NCI-H526 (cell line): ENCODE measurements at regions not wholly inside any gene's neighbourhood (a gene's known extent, or its start where the extent isn't known, plus 50 kb on each side); places are given as distances from the start of the nearest gene placed in this dataset.

Experiments
- DNase-seq, 2 experiments: peaks; one replicate each; lab custom pipeline; 2025; lab: John Stamatoyannopoulos, UW

DNA sequence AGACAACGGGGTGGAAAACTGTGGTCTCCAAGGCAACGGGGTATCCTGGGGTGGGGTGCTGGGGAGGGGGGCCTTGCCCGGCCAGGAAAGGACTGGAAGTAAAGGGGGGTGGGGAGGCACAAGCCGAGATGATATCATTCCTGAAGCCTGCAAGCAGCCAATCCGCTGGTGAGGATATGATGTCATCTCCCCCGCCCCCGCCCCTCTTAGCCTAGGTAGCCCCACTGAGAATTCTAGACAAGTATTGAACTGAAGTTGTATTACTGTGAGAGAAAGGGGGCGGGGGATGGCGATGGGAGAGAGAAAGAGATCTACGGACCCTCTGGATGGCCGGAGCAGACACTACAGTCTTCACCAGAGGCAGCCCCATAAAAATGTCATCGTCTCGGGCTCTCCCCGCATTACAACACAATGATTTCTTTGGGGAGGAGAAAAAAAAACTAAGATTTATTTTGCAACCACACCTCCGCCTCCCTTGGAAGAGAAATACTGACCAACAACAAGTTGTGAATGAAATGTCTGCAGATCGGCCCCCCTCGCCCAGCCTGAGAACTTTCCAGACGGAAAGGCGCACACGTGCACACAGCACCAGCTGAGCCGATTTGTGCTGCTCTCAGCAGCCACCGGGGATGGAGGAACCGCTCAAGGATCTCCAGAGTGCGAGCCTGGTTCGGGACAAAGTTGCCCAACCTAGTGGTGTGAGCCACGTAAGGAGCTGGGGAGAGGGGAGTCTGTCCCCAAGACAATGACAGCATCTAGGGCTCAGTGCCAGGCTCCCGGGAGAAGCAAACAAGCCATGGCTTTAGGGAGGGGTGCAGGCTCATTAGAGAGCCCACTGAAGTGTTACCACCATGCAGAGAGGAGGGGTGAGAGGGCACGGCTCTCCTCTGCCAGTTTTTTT is 222.1 kb downstream of the SOX9 start:
- no peak for DNase-seq

DNA sequence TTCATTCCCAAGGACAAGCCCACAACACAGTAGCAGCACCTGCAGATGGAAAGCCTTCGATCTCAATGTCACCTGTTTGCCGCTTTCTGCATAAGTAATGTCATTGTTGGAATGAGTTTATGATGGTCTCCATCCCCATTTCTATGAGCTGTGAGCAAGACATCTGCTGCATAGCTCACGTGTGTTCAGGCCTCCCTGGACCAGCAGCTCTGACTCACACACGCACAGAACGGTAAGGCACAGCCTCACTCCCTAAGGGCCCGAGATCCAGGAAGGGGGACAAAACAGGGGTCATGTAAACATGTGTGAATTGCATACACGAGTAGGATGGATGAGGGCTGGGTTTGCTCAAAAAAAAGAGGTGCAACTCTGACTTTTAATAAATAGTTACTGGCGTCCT is 223.1 kb downstream of the SOX9 start:
- no peak for DNase-seq

DNA sequence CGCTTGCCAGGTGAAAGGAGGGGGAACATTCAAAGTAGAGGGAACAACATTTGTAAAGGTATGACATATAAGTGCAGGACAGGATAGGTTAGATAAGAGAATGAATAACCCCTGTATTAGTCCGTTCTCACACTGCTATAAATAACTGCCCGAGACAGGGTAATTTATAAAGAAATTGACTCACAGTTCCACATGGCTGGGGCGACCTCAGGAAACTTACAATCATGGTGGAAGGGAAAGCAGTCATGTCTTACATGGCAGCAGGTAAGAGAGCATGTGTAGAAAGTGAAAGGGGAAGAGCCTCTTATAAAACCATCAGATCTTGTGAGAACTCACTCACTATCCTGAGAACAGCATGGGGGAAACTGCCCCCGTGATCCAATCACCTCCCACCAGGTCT is 223.8 kb downstream of the SOX9 start:
- DNase-seq = no peak

- no peak for DNase-seq
Measured at GRCh38 chr17:72345088-72345487, 224.3 kb downstream of the SOX9 start.

DNA sequence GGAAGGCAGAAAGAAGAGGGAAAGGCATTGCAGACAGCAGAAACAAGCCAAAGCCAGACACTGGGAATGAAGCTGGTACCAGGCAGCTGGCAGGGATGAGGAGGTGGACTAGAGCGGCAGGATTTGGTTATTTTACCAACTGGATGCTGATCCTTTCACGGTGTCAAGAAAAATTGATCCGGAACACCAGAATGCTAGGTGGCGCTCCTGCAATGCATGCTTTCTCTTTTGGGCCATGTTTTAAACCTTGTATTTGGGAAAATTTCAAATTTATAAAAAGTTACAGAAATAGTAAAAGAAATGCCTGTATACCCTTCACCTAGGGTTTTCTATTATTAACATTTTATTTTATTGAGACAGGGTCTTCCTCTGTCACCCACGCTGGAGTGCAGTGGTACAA is 224.7 kb downstream of the SOX9 start:
- DNase-seq = no peak

DNA sequence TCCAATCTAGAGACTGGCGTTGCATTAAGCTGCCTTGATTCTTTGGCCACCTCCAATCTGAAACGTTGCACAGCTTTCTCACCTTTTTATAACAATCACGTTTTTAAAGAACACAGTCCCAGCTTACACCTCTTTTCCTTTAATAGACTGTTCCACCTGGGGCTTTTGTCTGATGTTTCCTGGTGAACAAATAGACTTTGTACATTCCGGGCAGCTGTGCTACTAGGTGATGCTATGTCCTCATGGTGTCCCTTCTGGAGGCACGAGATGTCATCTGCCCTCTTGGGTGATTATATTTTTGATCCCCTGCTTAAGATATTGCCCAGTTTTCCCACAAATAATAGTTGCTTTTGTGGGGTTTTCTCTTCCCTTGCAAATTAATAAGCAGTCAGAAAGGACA is 225.5 kb downstream of the SOX9 start:
- DNase-seq = peak in 1 of 2 experiments; percentile 22

DNA sequence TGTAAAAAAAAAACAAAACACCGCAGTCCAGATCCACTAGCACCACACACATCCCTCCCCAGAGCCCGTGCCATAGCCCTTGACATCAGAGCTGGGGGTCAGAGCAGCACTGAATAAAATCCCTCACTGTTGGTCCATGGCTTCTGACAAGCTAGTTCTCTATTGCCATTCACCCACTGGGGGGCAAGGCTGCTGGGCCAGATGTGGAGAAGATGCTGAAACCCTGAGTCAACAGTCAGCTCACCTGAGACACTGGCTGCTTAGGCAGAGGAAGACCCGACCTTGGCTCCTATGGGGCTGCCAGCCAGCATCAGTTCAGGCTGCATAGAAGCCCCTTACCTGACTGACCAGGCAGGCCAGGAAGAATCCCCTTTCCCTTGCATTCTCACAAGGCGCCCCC is 228.2 kb downstream of the SOX9 start:
- DNase-seq = peak in 1 of 2 experiments; percentile 54

GRCh38 chr17:72349491-72349995 is 228.7 kb downstream of the SOX9 start:
- DNase-seq = peak; percentile 53 to 71

- DNase-seq = no peak
Measured at GRCh38 chr17:72350073-72350472, 229.3 kb downstream of the SOX9 start.

GRCh38 chr17:72351365-72351764 is 230.5 kb downstream of the SOX9 start:
- no peak for DNase-seq

DNA sequence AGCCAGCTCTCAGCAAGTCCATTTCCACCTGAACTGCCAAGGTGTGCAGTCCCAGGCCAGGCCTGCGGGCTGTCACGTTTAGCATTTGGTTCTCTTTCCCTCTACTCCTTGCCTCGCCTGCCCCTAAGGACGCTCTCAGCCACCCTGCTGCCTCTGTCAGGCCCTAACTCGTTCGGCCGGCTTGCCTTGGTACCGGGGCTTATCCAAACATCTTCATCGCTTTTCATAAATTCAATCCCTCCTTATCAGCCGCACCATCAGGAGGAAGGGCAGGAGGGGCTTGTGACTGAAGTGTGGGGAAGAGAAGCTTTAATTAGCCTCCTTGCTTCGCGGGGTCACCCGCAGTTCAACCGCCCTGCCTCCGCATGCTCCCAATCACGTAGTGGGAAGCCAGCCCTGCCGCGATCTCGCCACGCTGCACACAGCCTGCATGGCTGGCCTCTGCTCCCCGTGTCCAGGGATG is 231.1 kb downstream of the SOX9 start:
- peak; percentile 61 to 85 for DNase-seq

- peak; percentile 72 to 76 for DNase-seq
Measured at GRCh38 chr17:72353502-72353901, 232.7 kb downstream of the SOX9 start.

DNA sequence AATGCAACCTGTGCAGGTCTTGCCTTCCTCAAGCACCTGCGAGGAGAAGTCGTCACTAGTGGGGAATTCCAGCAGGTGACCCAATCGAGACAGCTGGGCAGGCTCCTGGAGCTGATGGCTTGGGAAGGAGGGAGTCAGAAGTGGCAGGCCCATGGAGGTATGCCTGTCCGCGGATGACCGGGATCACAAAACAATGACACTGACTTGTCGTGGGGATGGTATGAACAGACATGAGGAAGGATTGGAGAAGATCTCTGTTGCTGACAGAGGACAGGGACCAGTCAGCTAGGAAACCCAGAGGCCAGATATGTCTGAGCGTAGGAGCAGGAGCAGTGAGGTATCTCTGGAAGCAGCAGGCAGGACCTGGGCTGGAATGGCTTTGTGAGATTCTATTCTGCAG is 233.3 kb downstream of the SOX9 start:
- peak; percentile 36 to 60 for DNase-seq

GRCh38 chr17:72357764-72358365 is 237.0 kb downstream of the SOX9 start:
- no peak for DNase-seq

GRCh38 chr17:72358465-72358864 is 237.6 kb downstream of the SOX9 start:
- no peak for DNase-seq

DNA sequence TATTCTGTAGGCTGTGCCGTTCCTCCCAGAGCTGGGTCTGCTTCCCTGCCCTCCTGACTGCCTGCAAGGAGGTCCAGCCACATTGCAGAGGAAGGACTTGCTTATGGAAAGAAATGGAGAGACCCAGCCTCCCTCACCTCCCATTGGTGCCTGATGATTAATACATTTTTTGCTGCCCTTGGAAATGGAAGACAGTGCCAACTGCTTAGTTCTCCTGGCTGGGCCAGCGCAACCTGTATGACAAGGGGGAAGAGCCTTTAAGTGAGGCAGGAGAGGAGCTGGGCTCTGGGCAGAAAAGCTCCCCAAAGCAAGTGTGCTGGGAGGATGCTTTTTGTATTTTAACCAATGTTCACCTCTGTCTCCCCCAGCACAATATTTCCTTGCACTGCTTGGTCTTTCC is 238.5 kb downstream of the SOX9 start:
- DNase-seq = no peak

- no peak for DNase-seq
Measured at GRCh38 chr17:72359811-72360210, 239.0 kb downstream of the SOX9 start.

GRCh38 chr17:72360386-72360940 is 239.6 kb downstream of the SOX9 start:
- no peak for DNase-seq

DNA sequence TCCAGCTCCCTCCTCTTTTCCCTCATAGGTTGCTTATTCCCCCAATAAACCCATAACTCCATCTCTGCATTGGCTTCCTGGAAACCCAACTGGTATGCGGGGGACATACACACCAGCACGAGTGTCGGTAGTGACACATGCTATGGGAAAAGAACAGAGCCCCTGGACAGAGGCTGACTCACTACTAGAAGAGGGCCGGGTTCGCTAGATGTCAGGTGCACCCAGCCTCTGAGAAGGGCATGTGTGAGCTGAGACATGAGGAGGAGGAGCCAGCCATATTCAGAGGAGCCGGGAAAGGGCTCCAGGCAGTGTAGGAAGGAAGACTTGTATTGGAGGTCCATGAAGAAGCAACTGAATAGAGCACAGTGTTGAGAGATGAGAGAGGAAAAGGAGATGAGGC is 241.1 kb downstream of the SOX9 start:
- no peak for DNase-seq

GRCh38 chr17:72362376-72363088 is 241.7 kb downstream of the SOX9 start:
- no peak for DNase-seq

GRCh38 chr17:72363089-72363610 is 242.3 kb downstream of the SOX9 start:
- no peak for DNase-seq

DNA sequence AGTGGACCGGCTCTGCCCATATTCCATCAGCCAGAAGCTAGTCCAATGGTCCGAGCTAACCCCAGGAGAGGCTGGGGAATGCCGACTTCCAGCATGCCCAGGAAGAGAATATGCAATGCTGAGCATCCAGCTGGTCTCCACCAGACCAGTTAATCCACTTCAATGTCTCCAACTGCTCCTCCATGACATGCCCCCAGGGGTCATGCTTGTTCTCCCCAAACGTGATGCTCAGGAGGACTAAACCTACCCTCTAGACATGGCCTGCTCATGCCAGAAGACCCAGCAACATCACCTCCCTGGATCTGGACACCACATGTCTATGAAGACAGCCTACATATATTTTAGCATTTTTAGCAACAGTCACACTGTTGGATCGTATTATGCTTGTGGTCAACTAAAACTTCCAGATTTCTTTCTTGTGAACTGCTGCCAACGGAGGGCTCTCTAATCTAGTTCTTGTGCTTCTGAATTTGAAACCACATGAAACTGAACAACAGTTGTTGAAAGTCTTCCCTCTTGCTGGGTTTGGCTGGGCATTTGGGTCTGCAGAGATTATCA is 245.1 kb downstream of the SOX9 start:
- no peak for DNase-seq
